Osteocyte (in vitro differentiated cells): ENCODE measurements at regions not wholly inside any gene's neighbourhood (a gene's known extent, or its start where the extent isn't known, plus 50 kb on each side); places are given as distances from the start of the nearest gene placed in this dataset.
"Not testable (repeated sequence)": the region's sequence is repeated elsewhere in the genome, so short reads cannot be mapped to it uniquely, and the experiment has no call there.

Experiments used
- DNase-seq: peaks from one replicate; pipeline ENCODE4 v3.0.0; 2021; ENCODE audit warnings: mixed read lengths; ENCODE audit not compliant: unreplicated experiment; ENCODE audit errors: extremely low spot score
- H3K27ac Mint-ChIP-seq: one replicate; pipeline ENCODE4 v1.8.0; 2021; ENCODE audit warnings: mild to moderate bottlenecking, mixed read lengths; ENCODE audit not compliant: unreplicated experiment
- H3K27me3 Mint-ChIP-seq: one replicate; pipeline ENCODE4 v1.8.0; 2021; ENCODE audit warnings: mixed read lengths; ENCODE audit not compliant: unreplicated experiment
- H3K36me3 Mint-ChIP-seq: one replicate; pipeline ENCODE4 v1.8.0; 2021; ENCODE audit warnings: mixed read lengths; ENCODE audit not compliant: unreplicated experiment
- H3K4me1 Mint-ChIP-seq: one replicate; pipeline ENCODE4 v1.8.0; 2021; ENCODE audit warnings: mixed read lengths; ENCODE audit not compliant: unreplicated experiment
- H3K4me3 Mint-ChIP-seq: one replicate; pipeline ENCODE4 v1.8.0; 2021; ENCODE audit warnings: mild to moderate bottlenecking, moderate library complexity, mixed read lengths; ENCODE audit not compliant: unreplicated experiment
- H3K9me3 Mint-ChIP-seq: one replicate; pipeline ENCODE4 v1.8.0; 2021; ENCODE audit warnings: mixed read lengths; ENCODE audit not compliant: unreplicated experiment
- TF ChIP-seq, protein P1 (sequence below): fragments of 200-600 bp; sonication (generic); IDR thresholded peaks from 2 replicates; pipeline ENCODE4 v1.5.0; 2021; ENCODE audit warnings: antibody characterized with exemption, mild to moderate bottlenecking, moderate library complexity

DNA sequence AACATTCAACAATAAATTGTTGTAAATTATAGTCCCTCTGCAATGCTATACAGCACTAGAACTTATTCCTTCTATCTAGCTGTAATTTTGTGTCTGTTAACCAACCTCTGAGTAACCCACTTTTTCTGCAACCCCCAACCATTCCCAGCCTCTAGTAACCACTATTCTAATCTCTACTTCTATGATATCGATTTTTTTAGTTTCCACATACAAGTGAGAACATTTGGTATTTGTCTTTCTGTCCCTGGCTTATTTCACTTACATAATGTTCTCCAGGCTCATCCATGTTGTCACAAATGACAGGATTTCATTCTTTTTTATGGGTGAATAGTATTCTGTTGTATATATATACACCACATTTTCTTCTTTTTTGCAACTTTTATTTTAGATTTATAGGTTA, 147.6 kb downstream of the MAIP1 start:
- TF ChIP-seq, protein P1, sequence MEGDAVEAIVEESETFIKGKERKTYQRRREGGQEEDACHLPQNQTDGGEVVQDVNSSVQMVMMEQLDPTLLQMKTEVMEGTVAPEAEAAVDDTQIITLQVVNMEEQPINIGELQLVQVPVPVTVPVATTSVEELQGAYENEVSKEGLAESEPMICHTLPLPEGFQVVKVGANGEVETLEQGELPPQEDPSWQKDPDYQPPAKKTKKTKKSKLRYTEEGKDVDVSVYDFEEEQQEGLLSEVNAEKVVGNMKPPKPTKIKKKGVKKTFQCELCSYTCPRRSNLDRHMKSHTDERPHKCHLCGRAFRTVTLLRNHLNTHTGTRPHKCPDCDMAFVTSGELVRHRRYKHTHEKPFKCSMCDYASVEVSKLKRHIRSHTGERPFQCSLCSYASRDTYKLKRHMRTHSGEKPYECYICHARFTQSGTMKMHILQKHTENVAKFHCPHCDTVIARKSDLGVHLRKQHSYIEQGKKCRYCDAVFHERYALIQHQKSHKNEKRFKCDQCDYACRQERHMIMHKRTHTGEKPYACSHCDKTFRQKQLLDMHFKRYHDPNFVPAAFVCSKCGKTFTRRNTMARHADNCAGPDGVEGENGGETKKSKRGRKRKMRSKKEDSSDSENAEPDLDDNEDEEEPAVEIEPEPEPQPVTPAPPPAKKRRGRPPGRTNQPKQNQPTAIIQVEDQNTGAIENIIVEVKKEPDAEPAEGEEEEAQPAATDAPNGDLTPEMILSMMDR, result no peak
- H3K27me3 Mint-ChIP-seq, result no peaks in the 10 kb centered on the region
- H3K4me1 Mint-ChIP-seq, result peaks cover 9% of the 10 kb centered on the region
- no peak overlapping the region for H3K27ac Mint-ChIP-seq
- H3K4me3 Mint-ChIP-seq, result no peak overlapping the region
- DNase-seq, result no peak
- H3K36me3 Mint-ChIP-seq, result no peaks in the 10 kb centered on the region
- no peaks in the 10 kb centered on the region for H3K9me3 Mint-ChIP-seq

DNA sequence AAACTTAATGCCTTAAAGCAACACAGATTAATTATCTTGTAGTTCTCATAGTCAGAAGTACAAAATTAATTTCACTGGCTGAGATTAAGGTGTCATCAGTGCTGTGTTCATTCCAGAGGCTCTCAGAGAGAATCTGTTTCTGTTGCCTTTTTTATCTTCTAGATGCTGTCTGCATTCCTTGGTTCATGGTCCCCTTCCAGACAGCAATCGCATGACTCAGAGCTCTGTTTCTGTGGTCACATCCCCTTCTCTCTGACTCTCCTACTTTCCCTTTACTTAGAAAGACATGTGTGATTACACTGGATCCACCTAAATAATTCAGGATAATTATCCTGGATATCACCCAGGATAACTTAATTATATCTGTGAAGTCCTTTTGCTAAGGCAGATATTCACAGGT, 148.6 kb downstream of the MAIP1 start:
- Mint-ChIP-seq H3K9me3 (no peaks in the 10 kb centered on the region), H3K36me3 (no peaks in the 10 kb centered on the region), H3K27ac (no peak overlapping the region), H3K4me3 (no peak overlapping the region), H3K27me3 (no peaks in the 10 kb centered on the region), H3K4me1 (peaks cover 9% of the 10 kb centered on the region)
- DNase-seq, result no peak
- TF ChIP-seq, protein P1, result no peak

DNA sequence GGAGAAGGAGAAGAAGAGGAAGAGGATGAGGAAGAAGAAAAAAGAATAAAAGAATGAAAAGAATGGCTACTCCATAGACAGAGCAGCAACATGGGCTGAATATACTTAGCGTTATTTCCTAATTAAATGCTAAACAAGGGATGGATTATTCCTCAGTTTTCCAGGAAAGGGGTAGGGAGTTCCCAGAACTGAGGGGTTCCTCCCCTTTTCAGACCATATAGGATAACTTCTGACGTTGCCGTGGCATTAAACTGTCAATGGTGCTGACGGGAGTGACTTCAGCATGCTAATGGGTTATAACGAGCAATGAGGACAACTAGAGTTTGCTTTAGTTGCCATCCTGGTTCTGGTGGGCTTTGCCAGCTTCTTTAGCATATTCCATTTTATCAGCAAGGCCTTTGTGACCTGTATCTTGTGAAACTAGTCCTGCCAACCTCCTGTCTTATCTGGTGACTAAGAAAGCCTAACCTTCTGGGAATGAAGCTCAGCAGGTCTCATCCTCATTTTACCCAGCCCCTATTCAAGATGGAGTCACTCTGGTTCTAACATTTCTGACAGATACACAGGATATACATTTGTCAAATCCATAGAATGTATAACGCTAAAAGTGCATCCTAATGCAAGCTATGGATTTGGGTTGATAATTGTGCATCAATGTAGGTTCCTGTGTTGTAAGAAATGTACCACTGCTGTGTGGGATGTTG, 152.3 kb downstream of the MAIP1 start:
- TF ChIP-seq, protein P1, result no peak
- Mint-ChIP-seq H3K4me3 (no peak overlapping the region), H3K27ac (no peak overlapping the region), H3K36me3 (no peaks in the 10 kb centered on the region), H3K27me3 (no peaks in the 10 kb centered on the region), H3K4me1 (no peaks in the 10 kb centered on the region), H3K9me3 (no peaks in the 10 kb centered on the region)
- DNase-seq, result no peak

DNA sequence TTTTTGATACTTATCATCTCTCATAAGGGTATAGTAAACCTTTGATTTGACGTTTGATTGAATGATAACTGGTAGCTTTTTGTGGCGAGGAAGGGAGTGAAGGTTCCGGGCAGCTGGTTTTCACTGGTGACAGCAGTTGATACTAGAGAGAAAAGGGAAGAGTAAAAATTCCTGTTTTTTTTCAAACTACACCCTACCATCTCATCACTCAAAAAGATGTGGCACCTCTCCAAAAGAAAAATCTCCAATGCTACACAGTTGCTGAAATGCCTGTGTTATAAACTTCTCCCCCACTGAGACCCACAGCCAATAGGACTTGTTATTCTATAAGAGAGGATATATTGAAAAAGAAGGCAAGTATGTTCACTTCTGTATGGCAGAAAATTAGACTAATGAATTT, 154.0 kb downstream of the MAIP1 start:
- no peak for DNase-seq
- Mint-ChIP-seq H3K36me3 (peaks cover 5% of the 10 kb centered on the region), H3K27me3 (no peaks in the 10 kb centered on the region), H3K4me1 (no peaks in the 10 kb centered on the region), H3K9me3 (no peaks in the 10 kb centered on the region), H3K27ac (no peak overlapping the region), H3K4me3 (no peak overlapping the region)
- TF ChIP-seq, protein P1, result no peak

DNA sequence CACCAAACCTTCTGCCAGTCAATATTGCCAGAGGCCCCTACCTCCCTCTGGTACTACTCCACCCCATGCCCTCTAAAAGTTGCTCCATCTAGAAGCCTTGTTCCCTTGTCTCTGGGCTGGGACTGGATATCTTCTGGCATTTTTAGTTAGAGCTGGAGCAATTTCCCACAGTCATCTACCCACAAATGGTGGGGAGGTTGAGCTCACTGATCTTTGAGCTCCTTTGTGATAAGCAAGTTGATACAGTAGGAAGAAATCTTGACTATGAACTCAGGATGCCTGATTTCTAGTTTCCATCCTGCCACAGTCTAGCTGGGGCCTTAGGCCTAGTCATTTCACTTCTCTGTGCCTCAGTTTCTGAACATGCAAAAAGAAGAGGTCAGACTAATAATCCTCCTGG, 155.0 kb downstream of the MAIP1 start:
- no peak for DNase-seq
- no peak overlapping the region for H3K27ac Mint-ChIP-seq
- TF ChIP-seq, protein P1, result no peak
- H3K36me3 Mint-ChIP-seq, result peaks cover 9% of the 10 kb centered on the region
- H3K4me1 Mint-ChIP-seq, result no peaks in the 10 kb centered on the region
- no peak overlapping the region for H3K4me3 Mint-ChIP-seq
- no peaks in the 10 kb centered on the region for H3K9me3 Mint-ChIP-seq
- H3K27me3 Mint-ChIP-seq, result no peaks in the 10 kb centered on the region

DNA sequence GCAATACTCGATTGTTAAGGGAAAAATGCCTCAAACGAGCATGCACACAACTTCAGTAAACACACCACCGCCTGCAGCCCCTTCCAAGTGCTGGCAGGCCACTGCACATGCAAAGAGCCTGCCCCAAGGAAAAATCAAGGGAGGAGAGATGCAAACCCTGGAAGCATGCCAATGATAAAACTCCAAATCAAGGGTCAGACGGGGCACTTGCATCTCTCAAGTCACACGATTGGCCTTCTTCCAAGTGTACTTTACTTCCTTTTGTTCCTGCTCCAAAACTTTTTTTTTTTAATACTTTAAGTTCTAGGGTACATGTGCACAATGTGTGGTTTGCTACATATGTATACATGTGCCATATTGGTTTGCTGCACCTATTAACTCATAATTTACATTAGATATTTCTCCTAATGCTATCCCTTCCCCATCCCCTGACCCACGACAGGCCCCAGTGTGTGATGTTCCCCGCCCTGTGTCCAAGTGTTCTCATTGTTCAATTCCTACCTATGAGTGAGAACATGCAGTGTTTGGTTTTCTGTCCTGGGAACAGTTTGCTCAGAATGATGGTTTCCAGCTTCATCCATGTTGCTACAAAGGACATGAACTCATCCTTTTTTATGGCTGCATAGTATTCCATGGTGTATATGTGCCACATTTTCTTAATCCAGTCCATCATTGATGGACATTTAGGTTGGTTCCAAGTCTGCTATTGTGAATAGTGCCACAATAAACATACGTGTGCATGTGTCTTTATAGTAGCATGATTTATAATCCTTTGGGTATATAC, 157.8 kb downstream of the MAIP1 start:
- H3K4me3 Mint-ChIP-seq, H3K27ac Mint-ChIP-seq, DNase-seq, H3K27me3 Mint-ChIP-seq, H3K36me3 Mint-ChIP-seq, H3K4me1 Mint-ChIP-seq: not testable (repeated sequence)
- H3K9me3 Mint-ChIP-seq, result peaks cover 14% of the 10 kb centered on the region
